Lower lobe of right lung (tissue), 2 donors: ENCODE measurements at regions not wholly inside any gene's neighbourhood (a gene's known extent, or its start where the extent isn't known, plus 50 kb on each side); places are given as distances from the start of the nearest gene placed in this dataset.
A peak's percentile ranks its signal among the peaks of the same experiment; 100 is the strongest.

Experiments used
- ATAC-seq, 2 donors: fragments of 200-7000 bp; cut with Tn5 transposase; one replicate each; pipeline ENCODE4 v1.9.1; 2020 to 2022; ENCODE audit warnings: mild to moderate bottlenecking in 2 of 2, moderate library complexity in 2 of 2
- DNase-seq: peaks from one replicate; pipeline ENCODE4 v3.0.0-alpha.2; 2020
- H3K27ac ChIP-seq: fragments of 200-600 bp; one replicate; pipeline ENCODE4 v1.8.0; 2022
- H3K27me3 ChIP-seq: fragments of 200-600 bp; one replicate; pipeline ENCODE4 v1.8.0; 2022; ENCODE audit warnings: low read depth
- H3K36me3 ChIP-seq: fragments of 200-600 bp; one replicate; pipeline ENCODE4 v1.8.0; 2022; ENCODE audit warnings: mild to moderate bottlenecking
- H3K4me1 ChIP-seq: fragments of 200-600 bp; one replicate; pipeline ENCODE4 v1.8.0; 2022
- H3K4me3 ChIP-seq: fragments of 200-600 bp; one replicate; pipeline ENCODE4 v1.8.0; 2022; ENCODE audit warnings: mild to moderate bottlenecking
- H3K9me3 ChIP-seq: fragments of 200-600 bp; one replicate; pipeline ENCODE4 v1.8.0; 2022
- intact Hi-C: fragments of 100-400 bp; cut with DNase I; formaldehyde crosslinking; loops from one replicate; pipeline ENCODE4 v1.11.0; 2022
- TF ChIP-seq, protein P1 (sequence below): fragments of 200-600 bp; IDR thresholded peaks from one replicate; pipeline ENCODE4 v1.8.0; 2022; ENCODE audit warnings: antibody characterized with exemption, mild to moderate bottlenecking
- donor health status: DM: no; HTN: yes; CAD: no; lungs with severe emphysema.

DNA sequence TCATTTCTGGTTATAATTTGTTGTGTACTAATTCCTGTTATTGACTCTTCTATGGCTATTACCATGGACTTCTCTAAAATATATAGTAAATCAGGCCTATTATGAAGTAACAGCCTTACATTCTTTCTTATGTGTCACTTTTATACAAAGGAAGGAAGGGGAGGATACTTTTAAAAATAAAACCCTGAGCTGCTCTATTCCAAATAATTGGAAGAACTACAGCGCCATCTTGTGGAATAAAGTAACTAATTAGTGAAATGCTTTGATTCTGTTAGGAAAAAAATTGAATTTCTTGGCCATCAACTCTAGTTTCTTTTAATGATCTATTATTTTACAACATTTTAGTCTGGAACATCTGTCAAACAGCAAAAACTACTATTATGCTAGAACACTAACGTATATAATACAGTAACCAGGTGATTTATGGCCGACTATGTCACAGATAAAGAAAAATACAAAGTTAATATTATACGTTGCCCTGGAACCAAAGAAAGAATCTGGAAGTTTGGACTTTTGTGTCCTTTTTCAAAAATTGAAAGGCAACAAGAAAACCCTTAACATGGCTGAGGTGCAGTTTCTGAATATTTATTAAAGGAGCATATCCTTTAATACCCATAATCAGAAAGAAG is 55.0 kb upstream of the NELL2 start:
- no peaks in the 10 kb centered on the region for H3K9me3 ChIP-seq
- ATAC-seq: peak in 1 of 2 donors; percentile 47
- no peak for DNase-seq
- H3K36me3 ChIP-seq: no peaks in the 10 kb centered on the region
- no peak overlapping the region for H3K4me3 ChIP-seq
- intact Hi-C loops: no loop called here
- TF ChIP-seq, protein P1, sequence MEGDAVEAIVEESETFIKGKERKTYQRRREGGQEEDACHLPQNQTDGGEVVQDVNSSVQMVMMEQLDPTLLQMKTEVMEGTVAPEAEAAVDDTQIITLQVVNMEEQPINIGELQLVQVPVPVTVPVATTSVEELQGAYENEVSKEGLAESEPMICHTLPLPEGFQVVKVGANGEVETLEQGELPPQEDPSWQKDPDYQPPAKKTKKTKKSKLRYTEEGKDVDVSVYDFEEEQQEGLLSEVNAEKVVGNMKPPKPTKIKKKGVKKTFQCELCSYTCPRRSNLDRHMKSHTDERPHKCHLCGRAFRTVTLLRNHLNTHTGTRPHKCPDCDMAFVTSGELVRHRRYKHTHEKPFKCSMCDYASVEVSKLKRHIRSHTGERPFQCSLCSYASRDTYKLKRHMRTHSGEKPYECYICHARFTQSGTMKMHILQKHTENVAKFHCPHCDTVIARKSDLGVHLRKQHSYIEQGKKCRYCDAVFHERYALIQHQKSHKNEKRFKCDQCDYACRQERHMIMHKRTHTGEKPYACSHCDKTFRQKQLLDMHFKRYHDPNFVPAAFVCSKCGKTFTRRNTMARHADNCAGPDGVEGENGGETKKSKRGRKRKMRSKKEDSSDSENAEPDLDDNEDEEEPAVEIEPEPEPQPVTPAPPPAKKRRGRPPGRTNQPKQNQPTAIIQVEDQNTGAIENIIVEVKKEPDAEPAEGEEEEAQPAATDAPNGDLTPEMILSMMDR: peak; percentile 63
- no peaks in the 10 kb centered on the region for H3K4me1 ChIP-seq
- no peak overlapping the region for H3K27ac ChIP-seq
- H3K27me3 ChIP-seq: no peaks in the 10 kb centered on the region

DNA sequence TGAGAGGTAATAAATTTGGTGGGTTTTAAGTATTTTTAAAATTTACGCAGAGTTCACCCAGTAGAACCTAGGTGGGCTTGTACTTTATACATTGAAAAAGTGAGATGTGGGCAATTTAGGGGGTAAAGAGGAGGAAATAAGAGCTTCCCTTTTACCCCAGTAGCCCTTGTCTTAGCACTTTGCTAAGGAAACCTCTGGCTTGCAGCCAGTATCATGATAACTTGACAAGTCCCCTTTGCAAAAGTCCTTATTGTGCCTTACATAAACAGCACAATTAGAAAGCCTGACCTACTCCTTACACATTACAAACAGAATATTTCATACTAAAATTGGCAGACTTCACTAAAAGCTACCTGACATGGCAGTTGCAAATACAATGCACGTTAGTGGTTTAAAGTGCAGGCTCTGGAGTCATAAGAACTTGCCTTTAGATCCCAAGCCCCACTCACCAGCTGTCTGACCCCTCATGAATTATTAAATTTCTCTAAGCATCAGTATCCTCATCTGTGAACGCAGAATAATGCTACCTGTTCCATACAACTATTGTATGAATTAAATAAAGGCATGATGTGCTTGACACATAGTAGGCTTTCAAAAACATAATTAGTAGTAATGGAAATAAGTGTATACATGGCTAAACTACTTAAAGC is 53.2 kb upstream of the NELL2 start:
- intact Hi-C loops: no loop called here

More for the DNA sequence above, 53.2 kb upstream of the NELL2 start:
- no peaks in the 10 kb centered on the region for H3K36me3 ChIP-seq
- DNase-seq: no peak
- H3K27ac ChIP-seq: no peak overlapping the region
- TF ChIP-seq, protein P1: no peak
- ATAC-seq: no peak
- H3K27me3 ChIP-seq: no peaks in the 10 kb centered on the region
- H3K4me3 ChIP-seq: no peak overlapping the region
- no peaks in the 10 kb centered on the region for H3K9me3 ChIP-seq
- H3K4me1 ChIP-seq: no peaks in the 10 kb centered on the region
